Cardiac muscle cell (in vitro differentiated cells and primary cell): ENCODE measurements at regions not wholly inside any gene's neighbourhood (a gene's known extent, or its start where the extent isn't known, plus 50 kb on each side); places are given as distances from the start of the nearest gene placed in this dataset.
A peak's percentile ranks its signal among the peaks of the same experiment; 100 is the strongest.
"Not testable (repeated sequence)": the region's sequence is repeated elsewhere in the genome, so short reads cannot be mapped to it uniquely, and the experiment has no call there.

ENCODE experiments used
- DNase-seq, 2 donors: peaks; one replicate each; pipeline versions ENCODE4 v3.0.0 to v3.0.0-alpha.2; 2010 to 2017; ENCODE audit warnings: low read depth in 1 of 2, low spot score in 1 of 2
- H3K27ac ChIP-seq: fragments of 200-600 bp; sonication (generic); 2 replicates; pipeline ENCODE4 v1.5.1; 2016
- H3K27me3 ChIP-seq: fragments of 200-600 bp; sonication (generic); 2 replicates; pipeline ENCODE4 v1.6.0; 2016; ENCODE audit warnings: control low read depth
- H3K36me3 ChIP-seq: fragments of 200-600 bp; sonication (generic); 2 replicates; pipeline ENCODE4 v1.5.1; 2016; ENCODE audit warnings: control low read depth
- H3K4me1 ChIP-seq: fragments of 200-600 bp; sonication (generic); 2 replicates; pipeline ENCODE4 v1.8.1; 2017; ENCODE audit warnings: low read depth, mild to moderate bottlenecking, mixed run types
- H3K4me3 ChIP-seq: fragments of 200-600 bp; sonication (generic); 2 replicates; pipeline ENCODE4 v1.5.1; 2016; ENCODE audit warnings: mild to moderate bottlenecking
- H3K9me3 ChIP-seq: fragments of 200-600 bp; sonication (generic); 2 replicates; pipeline ENCODE4 v1.5.1; 2017; ENCODE audit warnings: low read depth, mild to moderate bottlenecking, control low read depth
- TF ChIP-seq, protein P1 (sequence below): IDR thresholded peaks from 2 replicates; pipeline ENCODE4 v1.5.1; 2012; ENCODE audit warnings: low read depth, mild to moderate bottlenecking, low read length

DNA sequence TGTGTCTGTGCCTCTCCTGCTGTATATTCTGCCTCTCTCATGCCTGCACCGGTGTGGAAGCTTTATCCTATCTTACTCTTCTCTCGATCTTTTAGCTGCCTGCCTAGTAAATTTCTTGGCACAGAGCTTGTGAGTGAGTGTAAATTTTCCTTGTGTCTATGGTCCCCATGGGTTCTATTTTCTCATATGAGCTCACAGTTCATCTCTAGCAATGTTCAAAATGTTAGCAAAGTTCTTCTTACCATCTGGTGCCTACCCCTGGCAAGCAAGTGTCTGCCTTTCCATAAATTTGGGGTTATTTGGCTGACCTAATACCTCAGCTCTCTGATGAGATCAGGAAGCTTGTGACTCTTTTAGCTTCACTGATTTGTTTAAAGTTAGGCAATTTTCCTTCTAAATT is 572.1 kb upstream of the BRINP3 start:
- Histone ChIP-seq H3K4me3 (no peak overlapping the region), H3K36me3 (no peaks in the 10 kb centered on the region), H3K4me1 (no peaks in the 10 kb centered on the region), H3K27me3 (no peaks in the 10 kb centered on the region), H3K9me3 (no peaks in the 10 kb centered on the region), H3K27ac (no peak overlapping the region)
- TF ChIP-seq, protein P1, sequence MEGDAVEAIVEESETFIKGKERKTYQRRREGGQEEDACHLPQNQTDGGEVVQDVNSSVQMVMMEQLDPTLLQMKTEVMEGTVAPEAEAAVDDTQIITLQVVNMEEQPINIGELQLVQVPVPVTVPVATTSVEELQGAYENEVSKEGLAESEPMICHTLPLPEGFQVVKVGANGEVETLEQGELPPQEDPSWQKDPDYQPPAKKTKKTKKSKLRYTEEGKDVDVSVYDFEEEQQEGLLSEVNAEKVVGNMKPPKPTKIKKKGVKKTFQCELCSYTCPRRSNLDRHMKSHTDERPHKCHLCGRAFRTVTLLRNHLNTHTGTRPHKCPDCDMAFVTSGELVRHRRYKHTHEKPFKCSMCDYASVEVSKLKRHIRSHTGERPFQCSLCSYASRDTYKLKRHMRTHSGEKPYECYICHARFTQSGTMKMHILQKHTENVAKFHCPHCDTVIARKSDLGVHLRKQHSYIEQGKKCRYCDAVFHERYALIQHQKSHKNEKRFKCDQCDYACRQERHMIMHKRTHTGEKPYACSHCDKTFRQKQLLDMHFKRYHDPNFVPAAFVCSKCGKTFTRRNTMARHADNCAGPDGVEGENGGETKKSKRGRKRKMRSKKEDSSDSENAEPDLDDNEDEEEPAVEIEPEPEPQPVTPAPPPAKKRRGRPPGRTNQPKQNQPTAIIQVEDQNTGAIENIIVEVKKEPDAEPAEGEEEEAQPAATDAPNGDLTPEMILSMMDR, result no peak
- no peak for DNase-seq

DNA sequence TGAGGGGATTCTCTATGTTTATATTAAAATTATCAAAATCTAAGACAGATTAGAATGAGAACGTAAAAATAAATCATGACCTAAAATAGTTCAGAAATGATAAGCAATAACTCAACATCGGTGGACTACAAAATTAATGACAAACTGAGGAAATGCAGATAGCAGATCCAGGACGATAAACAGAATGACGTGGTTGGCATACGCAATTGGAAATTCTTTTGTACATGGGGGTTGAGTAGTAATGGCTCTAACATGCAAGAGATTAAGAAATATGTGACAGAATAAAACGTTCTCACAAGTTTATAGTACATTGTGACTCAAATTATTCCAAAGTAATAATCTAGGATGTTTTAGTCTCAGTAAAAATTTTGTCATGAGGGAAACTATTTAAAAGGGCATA is 575.2 kb upstream of the BRINP3 start:
- Histone ChIP-seq H3K27me3 (no peaks in the 10 kb centered on the region), H3K27ac (no peak overlapping the region), H3K9me3 (no peaks in the 10 kb centered on the region), H3K36me3 (no peaks in the 10 kb centered on the region), H3K4me1 (no peaks in the 10 kb centered on the region), H3K4me3 (no peak overlapping the region)
- DNase-seq, result peak in 1 of 2 donors; percentile 7
- TF ChIP-seq, protein P1, result no peak

DNA sequence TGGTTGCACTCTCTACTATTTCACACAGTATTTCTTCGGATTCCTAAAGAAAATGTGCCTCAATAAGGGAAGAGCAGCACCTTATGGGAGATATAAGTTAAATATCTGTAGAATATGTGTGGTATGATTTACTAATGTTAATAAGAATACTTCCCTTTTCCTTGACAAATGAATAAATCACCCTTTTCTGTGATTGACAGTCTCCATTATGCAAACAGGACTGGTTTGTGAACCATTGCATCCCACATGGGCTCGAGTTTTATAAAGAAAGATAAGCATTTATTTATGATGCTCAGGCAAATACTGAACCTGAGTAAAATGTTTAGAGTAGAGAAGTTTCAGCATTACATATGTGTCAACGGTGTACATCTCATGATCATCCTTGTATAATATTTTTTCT is 587.7 kb upstream of the BRINP3 start:
- H3K4me3 ChIP-seq, result no peak overlapping the region
- TF ChIP-seq, protein P1, result no peak
- no peaks in the 10 kb centered on the region for H3K27me3 ChIP-seq
- H3K36me3 ChIP-seq, result no peaks in the 10 kb centered on the region
- no peak for DNase-seq
- no peaks in the 10 kb centered on the region for H3K9me3 ChIP-seq
- no peaks in the 10 kb centered on the region for H3K4me1 ChIP-seq
- no peak overlapping the region for H3K27ac ChIP-seq

DNA sequence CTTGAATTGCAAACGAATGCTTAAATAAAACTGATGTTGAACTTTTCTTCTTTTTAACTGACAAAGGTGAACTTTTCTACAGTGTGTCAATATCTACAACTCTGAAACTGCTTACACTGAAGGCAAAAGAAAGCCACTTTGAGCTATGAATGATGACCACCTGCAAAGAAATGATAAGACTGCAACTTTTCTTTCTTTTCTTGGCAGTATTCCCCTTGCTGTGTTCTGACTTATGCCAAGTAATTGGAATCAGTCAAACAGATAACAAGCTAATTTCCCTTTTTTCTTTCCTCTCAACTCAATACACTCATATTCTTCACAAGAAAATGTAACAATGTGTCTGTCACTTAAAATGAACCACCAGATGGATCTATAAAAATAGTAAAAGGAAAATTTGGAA is 588.1 kb upstream of the BRINP3 start:
- no peaks in the 10 kb centered on the region for H3K36me3 ChIP-seq
- TF ChIP-seq, protein P1, result no peak
- H3K4me3 ChIP-seq, result no peak overlapping the region
- no peak overlapping the region for H3K27ac ChIP-seq
- H3K4me1 ChIP-seq, result no peaks in the 10 kb centered on the region
- H3K27me3 ChIP-seq, result no peaks in the 10 kb centered on the region
- H3K9me3 ChIP-seq, result no peaks in the 10 kb centered on the region
- DNase-seq, result no peak

DNA sequence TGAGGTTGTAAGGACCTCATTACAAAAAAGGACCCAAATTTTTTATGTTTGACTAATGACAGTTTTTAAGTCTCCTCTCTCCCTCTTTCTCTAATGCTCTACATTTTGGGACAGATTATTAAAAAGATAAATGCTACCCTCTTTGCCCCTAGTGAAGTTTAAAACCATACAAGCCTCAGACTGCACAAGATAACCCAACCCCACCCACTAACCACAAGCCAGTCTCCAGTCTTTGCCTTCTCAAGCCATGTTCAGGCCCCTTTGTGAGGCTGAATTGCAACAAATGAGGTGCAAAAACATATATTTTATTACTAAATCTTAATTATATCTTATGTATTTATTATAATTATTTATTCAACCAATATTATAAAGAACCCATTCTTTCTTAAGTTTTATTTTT is 597.2 kb upstream of the BRINP3 start:
- Histone ChIP-seq H3K27me3 (no peaks in the 10 kb centered on the region), H3K27ac (no peak overlapping the region), H3K9me3 (no peaks in the 10 kb centered on the region), H3K36me3 (no peaks in the 10 kb centered on the region), H3K4me3 (no peak overlapping the region), H3K4me1 (no peaks in the 10 kb centered on the region)
- DNase-seq, result no peak
- TF ChIP-seq, protein P1, result no peak

DNA sequence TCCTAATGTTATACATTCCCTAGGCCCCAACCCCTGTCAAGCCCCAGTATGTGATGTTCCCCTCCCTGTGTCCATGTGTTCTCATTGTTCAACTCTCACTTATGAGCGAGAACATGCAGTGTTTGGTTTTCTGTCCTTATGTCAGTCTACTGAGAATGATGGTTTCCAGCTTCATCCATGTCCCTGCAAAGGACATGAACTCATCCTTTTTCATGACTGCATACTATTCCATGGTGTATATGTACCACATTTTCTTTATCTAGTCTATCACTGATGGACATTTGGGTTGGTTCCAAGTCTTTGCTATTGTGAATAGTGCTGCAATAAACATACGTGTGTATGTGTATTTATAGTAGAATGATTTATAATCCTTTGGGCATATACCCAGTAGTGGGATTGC is 605.4 kb upstream of the BRINP3 start:
- not testable (repeated sequence) for DNase-seq, H3K36me3 ChIP-seq

More for the DNA sequence above, 605.4 kb upstream of the BRINP3 start:
- not testable (repeated sequence) for H3K27ac ChIP-seq, H3K4me3 ChIP-seq, H3K27me3 ChIP-seq, H3K4me1 ChIP-seq, H3K9me3 ChIP-seq
